ENCODE measurements at regions not wholly inside any gene's neighbourhood (a gene's known extent, or its start where the extent isn't known, plus 50 kb on each side); places are given as distances from the start of the nearest gene placed in this dataset.

DNA sequence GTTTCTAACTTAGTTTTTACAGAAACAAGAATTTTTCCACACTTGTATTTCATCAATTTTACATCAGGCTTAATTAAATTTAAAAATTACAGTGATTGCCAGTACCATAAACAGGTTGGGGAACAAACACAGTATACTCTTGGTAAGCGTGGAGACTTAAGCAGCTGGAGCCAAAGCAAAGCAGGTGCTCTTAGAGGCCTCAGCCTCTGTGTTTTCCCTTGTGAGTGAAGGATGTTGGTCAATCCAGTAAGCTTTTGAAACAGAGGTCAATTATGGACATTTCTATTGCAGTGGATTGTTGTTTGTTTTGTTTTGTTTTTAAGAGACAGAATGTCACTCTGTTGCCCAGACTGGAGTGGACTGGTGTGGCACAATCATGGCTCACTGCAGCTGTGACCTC, 100.6 kb upstream of the CELF2 start:
- DNase-seq (ENCODE audit: low read depth), result no peak
- no peak overlapping the region for H3K4me3 ChIP-seq (ENCODE audit: low read depth, low read length)
- TF ChIP-seq, protein P1, sequence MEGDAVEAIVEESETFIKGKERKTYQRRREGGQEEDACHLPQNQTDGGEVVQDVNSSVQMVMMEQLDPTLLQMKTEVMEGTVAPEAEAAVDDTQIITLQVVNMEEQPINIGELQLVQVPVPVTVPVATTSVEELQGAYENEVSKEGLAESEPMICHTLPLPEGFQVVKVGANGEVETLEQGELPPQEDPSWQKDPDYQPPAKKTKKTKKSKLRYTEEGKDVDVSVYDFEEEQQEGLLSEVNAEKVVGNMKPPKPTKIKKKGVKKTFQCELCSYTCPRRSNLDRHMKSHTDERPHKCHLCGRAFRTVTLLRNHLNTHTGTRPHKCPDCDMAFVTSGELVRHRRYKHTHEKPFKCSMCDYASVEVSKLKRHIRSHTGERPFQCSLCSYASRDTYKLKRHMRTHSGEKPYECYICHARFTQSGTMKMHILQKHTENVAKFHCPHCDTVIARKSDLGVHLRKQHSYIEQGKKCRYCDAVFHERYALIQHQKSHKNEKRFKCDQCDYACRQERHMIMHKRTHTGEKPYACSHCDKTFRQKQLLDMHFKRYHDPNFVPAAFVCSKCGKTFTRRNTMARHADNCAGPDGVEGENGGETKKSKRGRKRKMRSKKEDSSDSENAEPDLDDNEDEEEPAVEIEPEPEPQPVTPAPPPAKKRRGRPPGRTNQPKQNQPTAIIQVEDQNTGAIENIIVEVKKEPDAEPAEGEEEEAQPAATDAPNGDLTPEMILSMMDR (IDR thresholded peaks at IDR 0.05; ENCODE audit: low read depth, low read length, missing control alignments), result no peak

DNA sequence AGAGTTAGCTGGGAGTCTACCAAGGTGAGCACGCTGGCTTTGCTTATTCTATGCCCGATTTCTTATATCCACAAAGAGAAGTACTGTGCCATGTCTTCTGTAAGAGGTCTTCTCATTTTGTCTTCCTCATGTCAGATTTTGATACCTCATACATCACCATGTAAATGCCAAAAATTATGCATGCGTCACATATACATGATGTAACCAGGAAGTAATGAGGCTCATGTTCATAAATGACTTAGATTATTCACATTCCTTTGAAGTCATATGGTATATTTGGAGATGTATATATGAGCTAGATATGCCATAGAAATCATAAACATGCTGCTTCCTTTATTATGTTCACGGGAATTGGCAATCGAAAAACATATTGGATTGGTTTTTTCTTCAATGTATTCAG, 97.7 kb upstream of the CELF2 start:
- no peak overlapping the region for H3K4me3 ChIP-seq (ENCODE audit: low read depth, low read length)
- no peak for DNase-seq (ENCODE audit: low read depth)
- TF ChIP-seq, protein P1 (IDR thresholded peaks at IDR 0.05; ENCODE audit: low read depth, low read length, missing control alignments), result no peak

DNA sequence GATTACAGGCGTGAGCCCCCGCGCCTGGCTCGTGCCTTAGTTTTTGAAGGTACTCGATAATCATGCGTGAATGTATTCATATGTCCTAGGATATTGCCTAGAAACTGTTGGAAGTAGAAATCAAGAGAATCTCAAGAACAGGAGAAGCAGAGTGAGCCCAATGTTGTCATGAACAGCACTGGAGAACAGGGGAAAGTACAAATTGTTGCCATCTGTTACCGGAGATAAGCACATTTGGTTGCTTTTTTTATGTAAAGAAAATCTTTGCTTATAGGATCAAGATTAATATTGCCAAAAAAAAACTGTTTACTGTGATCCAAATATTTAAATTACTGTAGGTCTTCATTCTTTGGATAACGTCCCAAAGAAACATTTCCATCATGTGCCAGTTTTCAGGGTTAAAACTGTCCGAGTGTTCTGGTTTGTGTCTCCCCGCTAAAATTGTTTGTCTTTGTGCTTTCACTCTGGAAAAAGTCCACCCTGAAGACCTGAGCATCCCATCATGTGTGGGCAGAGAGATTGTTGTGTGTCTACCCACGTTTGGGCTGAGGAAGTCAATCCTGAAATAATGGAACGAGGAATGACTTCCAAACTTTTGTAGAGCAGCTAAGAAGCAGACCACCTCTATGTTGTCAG, 95.7 kb upstream of the CELF2 start:
- H3K4me3 ChIP-seq (ENCODE audit: low read depth, low read length), result no peak overlapping the region
- DNase-seq (ENCODE audit: low read depth), result no peak
- TF ChIP-seq, protein P1 (IDR thresholded peaks at IDR 0.05; ENCODE audit: low read depth, low read length, missing control alignments), result no peak

DNA sequence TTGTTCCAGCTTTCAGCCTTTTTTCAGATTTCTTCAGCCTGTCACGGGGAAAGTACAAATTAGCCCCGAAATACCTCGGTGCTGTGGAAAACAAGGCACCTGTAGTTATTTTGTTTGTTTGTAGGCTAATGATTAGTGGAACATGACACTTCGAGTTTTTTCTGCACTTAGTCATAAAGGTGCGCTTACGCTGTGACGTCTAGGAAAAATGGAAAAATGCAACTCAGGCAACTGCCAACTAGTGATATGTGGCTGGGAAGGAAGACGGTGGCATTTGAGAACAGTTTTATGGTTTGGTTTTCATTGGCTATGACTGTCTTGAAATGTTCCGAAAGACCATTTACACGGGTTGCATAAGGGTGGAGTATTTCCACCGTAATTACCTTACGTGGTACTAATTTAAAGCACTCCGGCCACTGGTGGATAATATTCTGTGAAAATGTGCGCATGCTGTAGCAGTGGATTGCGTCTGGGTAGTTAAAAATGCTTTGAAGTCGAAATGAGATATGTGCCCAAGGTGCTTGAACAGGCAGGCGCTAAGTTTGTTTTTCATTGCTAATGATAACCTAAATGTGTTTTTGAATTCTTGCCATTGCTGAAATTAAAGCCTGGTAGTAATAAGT, 94.5 kb upstream of the CELF2 start:
- no peak overlapping the region for H3K4me3 ChIP-seq (ENCODE audit: low read depth, low read length)
- TF ChIP-seq, protein P1 (IDR thresholded peaks at IDR 0.05; ENCODE audit: low read depth, low read length, missing control alignments), result no peak
- DNase-seq (ENCODE audit: low read depth), result no peak

DNA sequence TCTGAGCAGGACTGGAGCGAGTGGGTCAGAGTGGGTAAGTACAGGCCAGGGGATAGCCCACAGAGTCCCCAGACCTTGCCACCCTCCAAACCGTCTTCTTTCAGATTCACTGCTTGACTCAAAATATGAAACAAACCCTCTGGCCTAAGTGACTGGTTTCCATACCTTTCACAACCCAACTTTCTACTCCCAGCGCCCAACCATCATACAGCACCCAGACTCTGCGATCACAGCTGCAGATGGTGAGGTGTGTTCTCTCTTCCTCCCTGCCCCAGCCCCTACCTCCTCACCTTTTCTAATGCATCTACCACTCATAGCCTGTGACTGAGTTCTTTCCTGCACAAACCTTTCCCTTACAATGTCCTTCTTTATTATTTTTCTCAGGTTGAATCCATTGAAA, 92.0 kb upstream of the CELF2 start:
- H3K4me3 ChIP-seq (ENCODE audit: low read depth, low read length), result no peak overlapping the region
- TF ChIP-seq, protein P1 (IDR thresholded peaks at IDR 0.05; ENCODE audit: low read depth, low read length, missing control alignments), result no peak
- DNase-seq (ENCODE audit: low read depth), result no peak

DNA sequence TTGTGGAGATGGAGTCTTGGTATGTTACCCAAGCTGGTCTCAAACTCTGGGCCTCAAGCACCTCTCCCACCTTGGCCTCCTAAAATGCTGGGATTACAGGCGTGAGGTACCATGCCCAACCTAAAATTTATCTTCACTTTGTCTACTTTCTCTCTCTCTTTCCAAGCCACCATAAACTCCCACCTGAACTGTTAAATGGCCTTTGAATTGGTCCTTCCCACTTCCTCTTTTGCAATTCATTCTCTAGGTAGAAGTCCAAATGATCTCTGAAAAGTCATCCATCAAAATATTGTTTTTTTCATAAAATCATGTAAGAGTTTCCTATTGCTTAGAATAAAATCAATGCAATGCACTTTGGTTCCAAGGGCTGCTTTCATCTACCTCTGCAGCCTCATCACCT, 90.1 kb upstream of the CELF2 start:
- no peak overlapping the region for H3K4me3 ChIP-seq (ENCODE audit: low read depth, low read length)
- TF ChIP-seq, protein P1 (IDR thresholded peaks at IDR 0.05; ENCODE audit: low read depth, low read length, missing control alignments), result no peak
- DNase-seq (ENCODE audit: low read depth), result no peak
